ENCODE measurements at regions not wholly inside any gene's neighbourhood (a gene's known extent, or its start where the extent isn't known, plus 50 kb on each side); places are given as distances from the start of the nearest gene placed in this dataset.

DNA sequence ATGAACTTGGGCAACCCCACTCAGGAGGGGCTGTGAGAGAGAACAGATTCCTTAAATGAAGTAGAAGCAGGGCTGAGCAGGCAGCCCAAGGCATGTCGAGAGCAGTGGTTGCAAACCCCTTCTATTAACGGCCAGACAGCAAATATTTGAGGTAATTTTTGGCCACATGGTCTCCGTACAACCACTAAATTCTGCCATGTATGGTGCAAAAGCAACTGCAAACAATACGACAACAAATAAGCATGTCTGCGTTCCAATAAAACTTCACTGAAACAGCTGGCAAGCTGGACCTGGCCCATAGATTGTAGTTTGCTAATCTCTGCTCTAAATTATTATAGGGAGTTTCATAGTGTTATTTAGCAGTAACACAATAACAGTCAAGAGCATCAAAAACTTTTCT lies 217.0 kb upstream of the ZNF521 start:
- no peak overlapping the region for H3K4me3 ChIP-seq (ENCODE audit: low read depth in 1 of 5, low read length in 5 of 5)
- H3K27me3 ChIP-seq (ENCODE audit: control insufficient read depth in 5 of 5, insufficient read depth in 4 of 5, low read length in 5 of 5), result no peaks in the 10 kb centered on the region
- no peaks in the 10 kb centered on the region for H3K36me3 ChIP-seq (ENCODE audit: control insufficient read depth in 5 of 5, insufficient read depth in 5 of 5, low read length in 5 of 5)
- H3K9ac ChIP-seq (ENCODE audit: low read length in 5 of 5), result no peak overlapping the region
- H3K27ac ChIP-seq (ENCODE audit: low read depth, low read length), result no peak overlapping the region
- no peaks in the 10 kb centered on the region for H3K9me3 ChIP-seq (ENCODE audit: control insufficient read depth in 5 of 5, low read length in 5 of 5)
- H3K4me1 ChIP-seq (ENCODE audit: control insufficient read depth in 5 of 5, insufficient read depth in 5 of 5, low read length in 5 of 5), result no peaks in the 10 kb centered on the region

DNA sequence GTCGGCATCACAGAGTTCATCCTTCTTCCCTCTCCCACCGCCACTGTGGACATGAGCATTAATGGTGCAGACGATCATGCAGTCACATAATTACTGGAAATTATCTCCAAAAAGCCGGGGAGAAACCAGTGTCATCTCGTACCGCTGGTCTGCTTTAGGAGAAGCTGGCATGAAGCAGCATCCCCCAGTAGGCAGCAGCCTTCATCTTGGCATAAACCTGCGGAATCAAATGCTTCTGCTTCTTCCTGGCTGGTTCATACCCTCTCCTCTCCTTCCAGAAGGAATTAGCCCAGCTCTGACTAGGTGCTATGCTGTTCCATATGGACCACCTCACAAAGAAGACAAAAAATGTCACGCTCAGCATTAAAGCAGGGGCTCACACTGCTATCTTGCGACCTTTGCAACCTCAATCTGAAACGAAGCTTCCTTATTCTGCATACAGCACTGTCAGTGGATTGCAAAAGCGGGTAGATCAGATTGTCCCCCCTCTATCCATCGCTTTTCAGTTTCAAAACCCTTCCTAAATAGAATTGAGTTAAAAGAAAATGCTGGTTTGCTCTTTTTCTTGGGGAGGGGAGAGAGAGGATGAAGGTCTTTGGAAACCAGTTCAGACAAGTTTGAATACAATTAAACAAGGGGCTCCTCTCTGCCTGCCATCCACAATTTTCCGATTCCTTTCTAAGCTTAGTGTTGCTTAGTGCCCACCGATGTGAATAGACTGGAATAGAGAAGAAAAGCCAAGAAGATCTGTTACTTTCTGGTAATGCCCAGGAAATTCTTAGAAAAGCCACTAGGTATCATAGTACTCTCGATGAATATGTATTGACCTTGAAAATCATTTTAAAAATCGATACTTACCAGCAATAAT lies 212.1 kb upstream of the ZNF521 start:
- H3K9me3 ChIP-seq (ENCODE audit: control insufficient read depth in 5 of 5, low read length in 5 of 5), result no peaks in the 10 kb centered on the region
- no peak overlapping the region for H3K9ac ChIP-seq (ENCODE audit: low read length in 5 of 5)
- no peaks in the 10 kb centered on the region for H3K27me3 ChIP-seq (ENCODE audit: control insufficient read depth in 5 of 5, insufficient read depth in 4 of 5, low read length in 5 of 5)
- peaks cover 0 to 8% (median 0%) of the 10 kb centered on the region in 5 donors for H3K4me1 ChIP-seq (ENCODE audit: control insufficient read depth in 5 of 5, insufficient read depth in 5 of 5, low read length in 5 of 5)
- no peak overlapping the region for H3K4me3 ChIP-seq (ENCODE audit: low read depth in 1 of 5, low read length in 5 of 5)
- H3K27ac ChIP-seq (ENCODE audit: low read depth, low read length), result no peak overlapping the region
- no peaks in the 10 kb centered on the region for H3K36me3 ChIP-seq (ENCODE audit: control insufficient read depth in 5 of 5, insufficient read depth in 5 of 5, low read length in 5 of 5)

DNA sequence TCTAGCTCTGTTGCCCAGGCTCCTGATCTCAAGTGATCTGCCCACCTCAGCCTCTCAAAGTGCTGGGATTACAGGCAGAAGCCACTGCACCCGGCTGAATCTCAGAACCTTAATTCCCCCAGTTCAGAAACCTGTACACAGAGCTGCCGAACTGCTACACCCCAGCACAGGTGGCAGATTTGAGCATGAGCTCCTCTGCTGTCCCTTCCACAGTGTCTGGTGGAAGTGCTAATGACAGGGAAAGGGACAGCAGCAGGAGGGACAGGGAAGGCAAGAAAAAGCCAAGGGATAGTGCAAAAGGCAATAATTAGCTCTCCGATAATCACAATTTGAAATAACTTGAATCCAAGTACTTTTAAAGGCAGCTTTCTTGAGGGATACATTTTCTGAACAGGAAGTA lies 211.4 kb upstream of the ZNF521 start:
- no peak overlapping the region for H3K9ac ChIP-seq (ENCODE audit: low read length in 5 of 5)
- H3K27ac ChIP-seq (ENCODE audit: low read depth, low read length), result no peak overlapping the region
- H3K27me3 ChIP-seq (ENCODE audit: control insufficient read depth in 5 of 5, insufficient read depth in 4 of 5, low read length in 5 of 5), result no peaks in the 10 kb centered on the region
- no peaks in the 10 kb centered on the region for H3K36me3 ChIP-seq (ENCODE audit: control insufficient read depth in 5 of 5, insufficient read depth in 5 of 5, low read length in 5 of 5)
- no peak overlapping the region for H3K4me3 ChIP-seq (ENCODE audit: low read depth in 1 of 5, low read length in 5 of 5)
- H3K9me3 ChIP-seq (ENCODE audit: control insufficient read depth in 5 of 5, low read length in 5 of 5), result no peaks in the 10 kb centered on the region
- peaks cover 0 to 8% (median 0%) of the 10 kb centered on the region in 5 donors for H3K4me1 ChIP-seq (ENCODE audit: control insufficient read depth in 5 of 5, insufficient read depth in 5 of 5, low read length in 5 of 5)

- Histone ChIP-seq H3K4me3 (ENCODE audit: low read depth in 1 of 5, low read length in 5 of 5) (no peak overlapping the region), H3K9ac (ENCODE audit: low read length in 5 of 5) (no peak overlapping the region)
Measured at GRCh38 chr18:25561918-25562317, 210.0 kb upstream of the ZNF521 start.

DNA sequence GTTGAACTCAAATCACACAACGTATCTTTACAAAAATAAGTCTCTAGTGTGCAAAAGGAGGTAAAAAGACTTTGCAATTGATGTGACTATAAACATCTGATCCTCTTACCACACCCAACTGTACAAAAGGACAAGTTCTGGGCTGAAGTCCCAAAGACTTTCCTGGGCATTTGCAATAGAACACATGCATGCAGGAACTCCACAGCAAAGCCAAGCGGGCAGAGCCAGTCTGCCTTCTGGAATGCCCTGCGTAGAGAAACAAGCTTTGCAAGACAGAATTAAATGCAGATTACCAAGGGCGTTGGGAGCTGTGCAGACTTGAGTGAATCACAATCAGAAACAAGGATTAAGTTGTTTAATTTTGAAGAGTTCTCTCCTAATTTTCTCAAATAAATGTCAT lies 208.4 kb upstream of the ZNF521 start:
- H3K27ac ChIP-seq (ENCODE audit: low read depth, low read length), result no peak overlapping the region

More at GRCh38 chr18:25561918-25562317, 210.0 kb upstream of the ZNF521 start:
- H3K36me3 ChIP-seq (ENCODE audit: control insufficient read depth in 5 of 5, insufficient read depth in 5 of 5, low read length in 5 of 5), result no peaks in the 10 kb centered on the region
- H3K27ac ChIP-seq (ENCODE audit: low read depth, low read length), result no peak overlapping the region
- no peaks in the 10 kb centered on the region for H3K9me3 ChIP-seq (ENCODE audit: control insufficient read depth in 5 of 5, low read length in 5 of 5)
- peaks cover 0 to 8% (median 3%) of the 10 kb centered on the region in 5 donors for H3K4me1 ChIP-seq (ENCODE audit: control insufficient read depth in 5 of 5, insufficient read depth in 5 of 5, low read length in 5 of 5)
- no peaks in the 10 kb centered on the region for H3K27me3 ChIP-seq (ENCODE audit: control insufficient read depth in 5 of 5, insufficient read depth in 4 of 5, low read length in 5 of 5)

DNA sequence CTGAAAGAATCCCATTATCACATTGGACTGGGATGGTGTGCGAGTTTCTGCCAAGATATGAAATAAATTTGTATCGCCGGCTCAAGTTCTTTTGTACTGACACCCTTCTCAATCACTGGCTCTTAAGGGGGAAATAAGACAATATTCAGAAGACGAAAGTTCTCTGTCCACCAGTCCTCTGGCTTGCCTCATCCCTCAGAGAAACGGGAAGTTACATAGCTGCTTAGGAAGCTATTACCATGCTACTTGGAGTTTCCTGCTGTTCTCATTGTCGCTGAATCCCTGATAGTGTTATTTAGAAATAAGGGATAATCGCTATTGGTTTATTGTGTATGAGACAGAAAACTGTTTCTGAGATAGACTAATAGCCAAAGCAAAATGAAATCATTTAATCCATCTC lies 205.0 kb upstream of the ZNF521 start:
- no peaks in the 10 kb centered on the region for H3K27me3 ChIP-seq (ENCODE audit: control insufficient read depth in 5 of 5, insufficient read depth in 4 of 5, low read length in 5 of 5)
- H3K4me3 ChIP-seq (ENCODE audit: low read depth in 1 of 5, low read length in 5 of 5), result no peak overlapping the region
- no peaks in the 10 kb centered on the region for H3K36me3 ChIP-seq (ENCODE audit: control insufficient read depth in 5 of 5, insufficient read depth in 5 of 5, low read length in 5 of 5)
- H3K9me3 ChIP-seq (ENCODE audit: control insufficient read depth in 5 of 5, low read length in 5 of 5), result no peaks in the 10 kb centered on the region
- no peak overlapping the region for H3K27ac ChIP-seq (ENCODE audit: low read depth, low read length)
- H3K4me1 ChIP-seq (ENCODE audit: control insufficient read depth in 5 of 5, insufficient read depth in 5 of 5, low read length in 5 of 5), result peaks cover 0 to 8% (median 5%) of the 10 kb centered on the region in 5 donors
- no peak overlapping the region for H3K9ac ChIP-seq (ENCODE audit: low read length in 5 of 5)

More for the DNA sequence above, 208.4 kb upstream of the ZNF521 start:
- H3K9ac ChIP-seq (ENCODE audit: low read length in 5 of 5), result no peak overlapping the region
- peaks cover 0 to 8% (median 5%) of the 10 kb centered on the region in 5 donors for H3K4me1 ChIP-seq (ENCODE audit: control insufficient read depth in 5 of 5, insufficient read depth in 5 of 5, low read length in 5 of 5)
- H3K9me3 ChIP-seq (ENCODE audit: control insufficient read depth in 5 of 5, low read length in 5 of 5), result no peaks in the 10 kb centered on the region
- H3K27me3 ChIP-seq (ENCODE audit: control insufficient read depth in 5 of 5, insufficient read depth in 4 of 5, low read length in 5 of 5), result no peaks in the 10 kb centered on the region
- H3K36me3 ChIP-seq (ENCODE audit: control insufficient read depth in 5 of 5, insufficient read depth in 5 of 5, low read length in 5 of 5), result no peaks in the 10 kb centered on the region
- no peak overlapping the region for H3K4me3 ChIP-seq (ENCODE audit: low read depth in 1 of 5, low read length in 5 of 5)

GRCh38 chr18:25553631-25554263 lies 201.8 kb upstream of the ZNF521 start:
- H3K4me3 ChIP-seq (ENCODE audit: low read depth in 1 of 5, low read length in 5 of 5), result no peak overlapping the region
- no peaks in the 10 kb centered on the region for H3K9me3 ChIP-seq (ENCODE audit: control insufficient read depth in 5 of 5, low read length in 5 of 5)
- H3K27me3 ChIP-seq (ENCODE audit: control insufficient read depth in 5 of 5, insufficient read depth in 4 of 5, low read length in 5 of 5), result no peaks in the 10 kb centered on the region
- H3K9ac ChIP-seq (ENCODE audit: low read length in 5 of 5), result no peak overlapping the region
- no peaks in the 10 kb centered on the region for H3K36me3 ChIP-seq (ENCODE audit: control insufficient read depth in 5 of 5, insufficient read depth in 5 of 5, low read length in 5 of 5)
- H3K4me1 ChIP-seq (ENCODE audit: control insufficient read depth in 5 of 5, insufficient read depth in 5 of 5, low read length in 5 of 5), result peaks cover 0 to 6% (median 0%) of the 10 kb centered on the region in 5 donors
- no peak overlapping the region for H3K27ac ChIP-seq (ENCODE audit: low read depth, low read length)

DNA sequence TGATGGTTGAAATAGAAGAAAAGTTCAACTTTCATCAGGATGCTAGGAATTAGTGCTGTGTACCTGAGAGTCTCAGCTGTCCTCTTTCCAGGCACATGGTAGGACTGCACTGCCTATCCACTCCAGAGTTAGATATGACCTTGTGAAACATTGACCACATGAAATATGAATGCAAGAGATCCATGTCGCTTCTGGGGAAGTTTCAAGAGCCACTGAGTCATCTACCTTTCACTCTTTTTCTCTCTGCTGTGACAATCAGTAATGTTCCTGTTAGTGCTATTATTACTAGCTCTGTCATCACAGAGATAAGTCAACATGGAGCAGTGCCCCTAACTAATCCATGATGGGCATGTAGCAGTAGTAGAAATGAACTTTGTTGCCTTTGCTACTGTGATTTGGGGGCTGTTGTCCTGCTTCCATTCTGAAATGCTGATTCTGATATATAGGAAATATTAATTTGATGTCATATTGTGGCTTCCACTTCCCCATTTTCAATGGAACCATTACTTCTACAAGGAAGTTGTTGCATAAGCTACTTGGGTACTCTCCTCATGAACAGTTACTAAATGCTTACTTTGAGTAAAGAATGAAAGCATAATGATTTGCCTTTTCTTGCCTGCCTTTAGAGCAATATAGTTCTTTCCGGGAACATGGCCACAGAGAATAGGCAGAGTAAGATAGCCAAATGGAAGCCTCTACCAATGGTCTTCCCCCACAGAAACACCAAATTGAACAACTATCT lies 192.8 kb upstream of the ZNF521 start:
- no peaks in the 10 kb centered on the region for H3K36me3 ChIP-seq (ENCODE audit: control insufficient read depth in 5 of 5, insufficient read depth in 5 of 5, low read length in 5 of 5)
- H3K9me3 ChIP-seq (ENCODE audit: control insufficient read depth in 5 of 5, low read length in 5 of 5), result peaks cover 0 to 3% (median 0%) of the 10 kb centered on the region in 5 donors
- H3K4me1 ChIP-seq (ENCODE audit: control insufficient read depth in 5 of 5, insufficient read depth in 5 of 5, low read length in 5 of 5), result no peaks in the 10 kb centered on the region
- no peaks in the 10 kb centered on the region for H3K27me3 ChIP-seq (ENCODE audit: control insufficient read depth in 5 of 5, insufficient read depth in 4 of 5, low read length in 5 of 5)
- no peak overlapping the region for H3K4me3 ChIP-seq (ENCODE audit: low read depth in 1 of 5, low read length in 5 of 5)
- no peak overlapping the region for H3K27ac ChIP-seq (ENCODE audit: low read depth, low read length)
- H3K9ac ChIP-seq (ENCODE audit: low read length in 5 of 5), result no peak overlapping the region

DNA sequence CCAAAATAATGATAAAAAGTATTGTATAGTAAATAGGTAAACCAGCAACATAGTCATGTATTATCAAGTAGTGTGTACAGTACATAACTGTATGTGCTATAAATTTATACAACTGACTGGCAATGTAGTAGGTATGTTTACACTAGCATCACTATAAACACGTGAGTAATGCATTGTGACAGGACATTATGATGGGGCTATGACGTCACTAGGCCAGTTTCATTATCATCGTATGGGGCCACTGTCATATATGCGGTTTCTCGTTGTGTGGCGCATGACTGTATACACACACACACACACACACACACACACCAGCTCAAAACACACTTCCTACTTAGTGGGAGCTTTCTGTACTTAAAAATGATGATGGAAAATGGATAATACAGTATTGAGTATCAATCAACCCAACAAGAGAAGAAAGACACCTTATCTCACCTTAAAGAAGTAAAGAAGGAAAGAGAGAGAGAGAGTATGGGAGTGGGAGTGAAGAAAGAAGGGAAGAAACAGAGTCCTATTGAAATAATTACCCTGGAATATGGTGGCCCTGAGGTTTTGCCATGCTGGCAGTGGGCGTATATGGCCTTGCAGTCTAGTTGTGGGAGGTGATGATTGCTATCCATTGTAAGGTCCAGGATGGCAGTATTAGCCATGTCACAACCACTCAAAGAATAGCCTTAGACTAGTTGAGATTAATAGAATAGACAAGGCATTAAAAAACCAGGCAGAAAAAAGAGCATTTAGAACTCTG lies 186.4 kb upstream of the ZNF521 start:
- Histone ChIP-seq H3K36me3 (ENCODE audit: control insufficient read depth in 5 of 5, insufficient read depth in 5 of 5, low read length in 5 of 5) (no peaks in the 10 kb centered on the region), H3K4me3 (ENCODE audit: low read depth in 1 of 5, low read length in 5 of 5) (no peak overlapping the region), H3K27me3 (ENCODE audit: control insufficient read depth in 5 of 5, insufficient read depth in 4 of 5, low read length in 5 of 5) (no peaks in the 10 kb centered on the region), H3K9me3 (ENCODE audit: control insufficient read depth in 5 of 5, low read length in 5 of 5) (no peaks in the 10 kb centered on the region), H3K4me1 (ENCODE audit: control insufficient read depth in 5 of 5, insufficient read depth in 5 of 5, low read length in 5 of 5) (no peaks in the 10 kb centered on the region), H3K27ac (ENCODE audit: low read depth, low read length) (no peak overlapping the region), H3K9ac (ENCODE audit: low read length in 5 of 5) (no peak overlapping the region)

Data from subcutaneous abdominal adipose tissue (tissue), 5 donors.